Keratinocyte (primary cell): ENCODE measurements at regions not wholly inside any gene's neighbourhood (a gene's known extent, or its start where the extent isn't known, plus 50 kb on each side); places are given as distances from the start of the nearest gene placed in this dataset.

Experiments used
- CTCF ChIP-seq, 3 experiments: IDR thresholded peaks in 1 of 3; conservative IDR thresholded peaks in 1 of 3; optimal IDR thresholded peaks in 1 of 3; 2 replicates in 2 of 3; 3 replicates in 1 of 3; pipeline versions ENCODE3 to v1.5.1; 2011; ENCODE audit warnings: low read length in 3 of 3, mild to moderate bottlenecking in 3 of 3, moderate library complexity in 2 of 3, control low read depth in 1 of 3, inconsistent platforms in 1 of 3; ENCODE audit not compliant: insufficient read depth in 2 of 3; ENCODE audit errors: extremely low read depth in 1 of 3
- EZH2 ChIP-seq: IDR thresholded peaks from one replicate; pipeline ENCODE4 v1.6.1; 2012; ENCODE audit warnings: inconsistent platforms, mild to moderate bottlenecking, low read length, moderate library complexity

GRCh38 chr7:113622796-113623195 lies 296.0 kb downstream of the PPP1R3A start:
- no peak for TF ChIP-seq CTCF (optimal IDR thresholded peaks at IDR 0.05 in 1 of 3, IDR thresholded peaks at IDR 0.05 in 1 of 3, conservative IDR thresholded peaks at IDR 0.05 in 1 of 3; ENCODE audit: extremely low read depth in 1 of 3, insufficient read depth in 2 of 3, low read length in 3 of 3)
- no peak for TF ChIP-seq EZH2
